ENCODE measurements at regions not wholly inside any gene's neighbourhood (a gene's known extent, or its start where the extent isn't known, plus 50 kb on each side); places are given as distances from the start of the nearest gene placed in this dataset.

DNA sequence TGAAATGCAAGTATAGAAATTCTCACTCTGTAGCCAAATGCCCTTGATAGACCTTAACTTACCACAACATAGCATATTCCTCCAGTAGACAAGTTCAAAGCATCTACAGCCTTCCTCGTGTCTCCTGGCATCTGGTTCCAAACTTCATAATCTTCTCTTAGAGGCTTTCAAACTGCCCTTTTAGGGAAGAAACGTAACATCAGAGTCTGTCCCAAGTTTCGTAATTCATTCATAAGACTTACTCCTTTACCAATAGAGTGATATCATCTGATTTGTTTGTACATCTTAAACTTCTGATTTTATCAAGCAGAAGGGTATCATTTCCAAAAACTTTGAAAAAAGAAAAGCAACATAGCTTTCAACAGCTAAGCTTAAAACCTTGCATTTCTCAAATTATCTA, 137.4 kb downstream of the SPRY2 start:
- TF ChIP-seq, protein P1, sequence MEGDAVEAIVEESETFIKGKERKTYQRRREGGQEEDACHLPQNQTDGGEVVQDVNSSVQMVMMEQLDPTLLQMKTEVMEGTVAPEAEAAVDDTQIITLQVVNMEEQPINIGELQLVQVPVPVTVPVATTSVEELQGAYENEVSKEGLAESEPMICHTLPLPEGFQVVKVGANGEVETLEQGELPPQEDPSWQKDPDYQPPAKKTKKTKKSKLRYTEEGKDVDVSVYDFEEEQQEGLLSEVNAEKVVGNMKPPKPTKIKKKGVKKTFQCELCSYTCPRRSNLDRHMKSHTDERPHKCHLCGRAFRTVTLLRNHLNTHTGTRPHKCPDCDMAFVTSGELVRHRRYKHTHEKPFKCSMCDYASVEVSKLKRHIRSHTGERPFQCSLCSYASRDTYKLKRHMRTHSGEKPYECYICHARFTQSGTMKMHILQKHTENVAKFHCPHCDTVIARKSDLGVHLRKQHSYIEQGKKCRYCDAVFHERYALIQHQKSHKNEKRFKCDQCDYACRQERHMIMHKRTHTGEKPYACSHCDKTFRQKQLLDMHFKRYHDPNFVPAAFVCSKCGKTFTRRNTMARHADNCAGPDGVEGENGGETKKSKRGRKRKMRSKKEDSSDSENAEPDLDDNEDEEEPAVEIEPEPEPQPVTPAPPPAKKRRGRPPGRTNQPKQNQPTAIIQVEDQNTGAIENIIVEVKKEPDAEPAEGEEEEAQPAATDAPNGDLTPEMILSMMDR (IDR thresholded peaks at IDR 0.05; ENCODE audit: low read depth, low read length, missing input control): no peak
- no peak for TF ChIP-seq GABPA (IDR thresholded peaks at IDR 0.05 in 1 of 2, conservative IDR thresholded peaks at IDR 0.05 in 1 of 2)
- TF ChIP-seq RAD21 (IDR thresholded peaks at IDR 0.05): no peak

Data from liver (tissue), 3 donors.